B cell (primary cell): ENCODE measurements at regions not wholly inside any gene's neighbourhood (a gene's known extent, or its start where the extent isn't known, plus 50 kb on each side); places are given as distances from the start of the nearest gene placed in this dataset.

ENCODE experiments used
- ATAC-seq: fragments of 200-7000 bp; cut with Tn5 transposase; one replicate; pipeline ENCODE4 v1.10.0; 2021; ENCODE audit warnings: low read depth, mild to moderate bottlenecking, moderate number of reproducible peaks, moderate library complexity
- CTCF ChIA-PET: fragments of 350-600 bp; sonication (Branson Sonifier 250); formaldehyde crosslinking; loops from one replicate; lab custom pipeline; 2021; ENCODE audit warnings: antibody characterized with exemption, inconsistent platforms; lab: Charles Lee
- POLR2A ChIA-PET: fragments of 350-600 bp; sonication (Branson Sonifier 250); formaldehyde crosslinking; loops from one replicate; lab custom pipeline; 2021; ENCODE audit warnings: antibody characterized with exemption; lab: Charles Lee
- DNase-seq: peaks from one replicate; pipeline ENCODE4 v3.0.0; 2013
- H2AFZ ChIP-seq: 2 replicates; pipeline ENCODE4 v1.6.1; 2012; ENCODE audit warnings: mild to moderate bottlenecking, low read depth, low read length; ENCODE audit not compliant: insufficient read depth, poor library complexity, severe bottlenecking
- H3K27ac ChIP-seq, 2 donors: 1 replicate in 1 of 2; 2 replicates in 1 of 2; pipeline ENCODE4 v1.5.1; 2012 to 2013; ENCODE audit warnings: low read length in 2 of 2, mild to moderate bottlenecking in 2 of 2, moderate library complexity in 1 of 2
- H3K27me3 ChIP-seq, 4 experiments: fragments of 200-600 bp in 1 of 4; sonication (generic) in 1 of 4; replicated peaks in 1 of 4; 1 replicate in 2 of 4; 2 replicates in 2 of 4; pipeline versions ENCODE4 v1.6.1 to v1.7.0; 2013 to 2016; ENCODE audit warnings: low read length in 3 of 4, mild to moderate bottlenecking in 2 of 4, mixed read lengths in 1 of 4, moderate library complexity in 1 of 4; ENCODE audit not compliant: insufficient read depth in 4 of 4, control insufficient read depth in 3 of 4; ENCODE audit errors: control extremely low read depth in 1 of 4
- H3K36me3 ChIP-seq, 2 experiments: replicated peaks in 1 of 2; 1 replicate in 1 of 2; 2 replicates in 1 of 2; pipeline versions ENCODE4 v1.6.1 to v1.7.1; 2013; ENCODE audit warnings: low read length in 1 of 2; ENCODE audit not compliant: insufficient read depth in 2 of 2, control insufficient read depth in 1 of 2; ENCODE audit errors: control extremely low read depth in 1 of 2, extremely low read depth in 1 of 2
- H3K4me1 ChIP-seq, 2 donors: fragments of 200-600 bp in 1 of 2; sonication (generic) in 1 of 2; 1 replicate in 1 of 2; 2 replicates in 1 of 2; pipeline versions ENCODE4 v1.5.1 to v1.6.1; 2013 to 2017; ENCODE audit warnings: low read length in 2 of 2; ENCODE audit not compliant: control insufficient read depth in 2 of 2, insufficient read depth in 2 of 2
- H3K4me2 ChIP-seq: replicated peaks from 2 replicates; pipeline ENCODE3; 2012; ENCODE audit warnings: mild to moderate bottlenecking, low read depth, low read length; ENCODE audit not compliant: poor library complexity, severe bottlenecking
- H3K4me3 ChIP-seq, 5 experiments: fragments of 200-600 bp in 1 of 5; sonication (generic) in 1 of 5; 1 replicate in 3 of 5; 2 replicates in 2 of 5; pipeline versions ENCODE4 v1.5.1 to v1.7.0; 2011 to 2016; ENCODE audit warnings: low read length in 4 of 5, mild to moderate bottlenecking in 4 of 5, low read depth in 2 of 5, control low read depth in 1 of 5, moderate library complexity in 1 of 5; ENCODE audit not compliant: insufficient read depth in 1 of 5; ENCODE audit errors: control extremely low read depth in 1 of 5, extremely low read depth in 1 of 5
- H3K79me2 ChIP-seq: fragments of 200-600 bp; sonication (generic); one replicate; pipeline ENCODE4 v1.6.0; 2016; ENCODE audit warnings: low read length; ENCODE audit not compliant: control insufficient read depth, insufficient read depth
- H3K9ac ChIP-seq: fragments of 200-600 bp; sonication (generic); 2 replicates; pipeline ENCODE4 v1.6.1; 2017; ENCODE audit warnings: mild to moderate bottlenecking, low read length, moderate library complexity
- H3K9me3 ChIP-seq, 3 donors: one replicate each; pipeline versions ENCODE4 v1.6.1 to v1.7.1; 2013; ENCODE audit warnings: low read length in 2 of 3; ENCODE audit not compliant: control insufficient read depth in 2 of 3, insufficient read depth in 1 of 3; ENCODE audit errors: control extremely low read depth in 1 of 3
- H4K20me1 ChIP-seq: 2 replicates; pipeline ENCODE4 v1.6.0; 2012; ENCODE audit warnings: mild to moderate bottlenecking, low read length; ENCODE audit not compliant: insufficient read depth, control insufficient read depth, poor library complexity, severe bottlenecking
- H3K27ac Mint-ChIP-seq: one replicate; pipeline ENCODE4 v1.8.0; 2021; ENCODE audit warnings: mixed read lengths
- H3K27me3 Mint-ChIP-seq: one replicate; pipeline ENCODE4 v1.8.0; 2021; ENCODE audit warnings: mixed read lengths
- H3K4me1 Mint-ChIP-seq: one replicate; pipeline ENCODE4 v1.8.0; 2021; ENCODE audit warnings: mixed read lengths
- H3K4me3 Mint-ChIP-seq: one replicate; pipeline ENCODE4 v1.8.0; 2021; ENCODE audit warnings: mixed read lengths
- H3K9me3 Mint-ChIP-seq: one replicate; pipeline ENCODE4 v1.8.0; 2022; ENCODE audit warnings: mixed read lengths; ENCODE audit not compliant: insufficient read depth
- EZH2 ChIP-seq: IDR thresholded peaks from 2 replicates; pipeline ENCODE4 v1.6.1; 2012; ENCODE audit warnings: borderline replicate concordance, low read depth, mild to moderate bottlenecking, moderate library complexity, low read length; ENCODE audit not compliant: insufficient read depth, poor library complexity, severe bottlenecking
- WGBS: methylation state at CpG from one replicate; pipeline ENCODE4 v1.1.5; 2013; ENCODE audit warnings: missing lambda C conversion rate; ENCODE audit not compliant: insufficient coverage; 5-methylcytosine and 5-hydroxymethylcytosine counted together
- intact Hi-C: fragments of 100-400 bp; cut with micrococcal nuclease; formaldehyde crosslinking; loops from one replicate; pipeline ENCODE4 v1.10.0; 2022
- TF ChIP-seq, protein P1 (sequence below): fragments of 200-600 bp; IDR thresholded peaks from one replicate; pipeline ENCODE4 v1.8.0; 2022; ENCODE audit warnings: antibody characterized with exemption, mild to moderate bottlenecking

DNA sequence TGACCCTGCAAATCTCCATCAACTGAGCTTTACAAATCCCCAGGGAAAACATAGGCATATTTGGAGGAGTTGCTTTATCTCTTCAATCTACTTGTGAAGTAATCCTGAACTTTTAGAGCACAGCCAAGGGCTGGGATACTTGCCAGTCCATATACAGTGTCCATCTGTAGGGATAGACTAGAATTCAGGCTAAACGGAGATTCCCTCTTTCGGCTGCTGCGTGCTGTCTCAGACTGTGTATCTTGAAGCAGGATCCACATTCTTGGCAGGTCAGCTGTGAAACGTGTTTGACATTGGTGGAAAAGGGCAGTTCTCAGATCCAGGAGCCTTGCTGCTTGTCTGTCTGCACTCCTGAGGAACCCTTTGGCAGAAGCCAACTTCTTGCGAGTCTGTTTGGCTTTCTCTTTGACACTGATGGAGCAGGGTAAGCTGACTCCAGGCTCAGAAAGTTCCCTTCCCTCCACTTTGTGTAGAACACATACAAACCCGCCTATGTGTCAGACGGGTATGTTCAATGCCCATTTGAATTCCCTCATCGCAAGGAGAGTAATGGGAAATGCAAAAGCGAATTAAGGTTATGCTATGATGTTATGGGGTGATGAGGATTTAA is 221.8 kb downstream of the MAP2K4 start:
- 87% methylated on average over 5 of the region's 9 CpGs for WGBS
- ChIA-PET POLR2A (no interaction called here), CTCF (no interaction called here)
- TF ChIP-seq, protein P1, sequence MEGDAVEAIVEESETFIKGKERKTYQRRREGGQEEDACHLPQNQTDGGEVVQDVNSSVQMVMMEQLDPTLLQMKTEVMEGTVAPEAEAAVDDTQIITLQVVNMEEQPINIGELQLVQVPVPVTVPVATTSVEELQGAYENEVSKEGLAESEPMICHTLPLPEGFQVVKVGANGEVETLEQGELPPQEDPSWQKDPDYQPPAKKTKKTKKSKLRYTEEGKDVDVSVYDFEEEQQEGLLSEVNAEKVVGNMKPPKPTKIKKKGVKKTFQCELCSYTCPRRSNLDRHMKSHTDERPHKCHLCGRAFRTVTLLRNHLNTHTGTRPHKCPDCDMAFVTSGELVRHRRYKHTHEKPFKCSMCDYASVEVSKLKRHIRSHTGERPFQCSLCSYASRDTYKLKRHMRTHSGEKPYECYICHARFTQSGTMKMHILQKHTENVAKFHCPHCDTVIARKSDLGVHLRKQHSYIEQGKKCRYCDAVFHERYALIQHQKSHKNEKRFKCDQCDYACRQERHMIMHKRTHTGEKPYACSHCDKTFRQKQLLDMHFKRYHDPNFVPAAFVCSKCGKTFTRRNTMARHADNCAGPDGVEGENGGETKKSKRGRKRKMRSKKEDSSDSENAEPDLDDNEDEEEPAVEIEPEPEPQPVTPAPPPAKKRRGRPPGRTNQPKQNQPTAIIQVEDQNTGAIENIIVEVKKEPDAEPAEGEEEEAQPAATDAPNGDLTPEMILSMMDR, result no peak
- no peak for TF ChIP-seq EZH2
- DNase-seq (no peak), ATAC-seq (no peak)
- H3K27me3 ChIP-seq, result no peaks in the 10 kb centered on the region
- no peaks in the 10 kb centered on the region for H3K4me1 ChIP-seq
- no peak overlapping the region for H3K27ac ChIP-seq
- H3K4me3 Mint-ChIP-seq, result no peak overlapping the region
- no peak overlapping the region for H3K9ac ChIP-seq
- no peak overlapping the region for H2AFZ ChIP-seq
- no peaks in the 10 kb centered on the region for H3K79me2 ChIP-seq
- H3K9me3 ChIP-seq, result peaks cover 0 to 1% (median 0%) of the 10 kb centered on the region in 3 donors
- peaks cover 5% of the 10 kb centered on the region for H3K27me3 Mint-ChIP-seq
- no peaks in the 10 kb centered on the region for H4K20me1 ChIP-seq
- no peak overlapping the region for H3K27ac Mint-ChIP-seq
- H3K4me1 Mint-ChIP-seq, result no peaks in the 10 kb centered on the region
- no peak overlapping the region for H3K4me2 ChIP-seq
- no peaks in the 10 kb centered on the region for H3K36me3 ChIP-seq
- no peak overlapping the region for H3K4me3 ChIP-seq
- peaks cover 3% of the 10 kb centered on the region for H3K9me3 Mint-ChIP-seq
- intact Hi-C loops, result no loop called here

DNA sequence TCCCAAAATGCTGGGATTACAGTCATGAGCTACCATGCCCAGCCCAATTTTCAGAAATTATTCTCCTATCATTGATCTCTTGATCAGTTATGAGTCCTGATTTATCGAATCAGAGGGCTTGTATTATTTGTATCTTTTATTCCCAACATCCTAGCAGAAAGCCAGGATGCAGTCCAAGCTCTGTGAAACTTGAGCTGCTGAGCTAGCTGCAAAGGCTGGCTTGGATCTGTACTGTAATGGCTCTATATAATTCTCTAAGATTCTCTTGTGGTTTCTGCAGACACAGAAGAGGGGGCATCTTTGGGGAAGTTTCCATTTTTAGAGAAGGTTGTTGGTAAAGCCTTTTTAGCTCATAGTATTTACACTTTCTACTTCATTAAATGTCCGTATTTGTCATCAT is 227.1 kb downstream of the MAP2K4 start:
- H3K4me2 ChIP-seq, result no peak overlapping the region
- ATAC-seq (no peak), DNase-seq (no peak)
- ChIA-PET CTCF (interaction anchor here (1.3 kb wide), 1 partner anchor 9 kb away, joined by 3 read pairs; no protein-coding TSS in a partner anchor), POLR2A (no interaction called here)
- no peak overlapping the region for H3K27ac ChIP-seq
- TF ChIP-seq, protein P1, result no peak
- no peaks in the 10 kb centered on the region for H3K9me3 ChIP-seq
- no peaks in the 10 kb centered on the region for H3K27me3 ChIP-seq
- H3K9me3 Mint-ChIP-seq, result no peaks in the 10 kb centered on the region
- H3K9ac ChIP-seq, result no peak overlapping the region
- intact Hi-C loops, result no loop called here
- H3K36me3 ChIP-seq, result no peaks in the 10 kb centered on the region
- H2AFZ ChIP-seq, result no peak overlapping the region
- H3K27me3 Mint-ChIP-seq, result peaks cover 14% of the 10 kb centered on the region
- H4K20me1 ChIP-seq, result no peaks in the 10 kb centered on the region
- no peak overlapping the region for H3K27ac Mint-ChIP-seq
- H3K79me2 ChIP-seq, result no peaks in the 10 kb centered on the region
- no peak overlapping the region for H3K4me3 ChIP-seq
- no peak overlapping the region for H3K4me3 Mint-ChIP-seq
- H3K4me1 ChIP-seq, result no peaks in the 10 kb centered on the region
- WGBS, result 80% methylated on average over 1 of the region's 2 CpGs
- no peaks in the 10 kb centered on the region for H3K4me1 Mint-ChIP-seq
